ACC112 (cell line): ENCODE measurements at regions not wholly inside any gene's neighbourhood (a gene's known extent, or its start where the extent isn't known, plus 50 kb on each side); places are given as distances from the start of the nearest gene placed in this dataset.
"Not testable (repeated sequence)": the region's sequence is repeated elsewhere in the genome, so short reads cannot be mapped to it uniquely, and the experiment has no call there.

ENCODE experiments used
- H2AFZ ChIP-seq: fragments of 200-600 bp; sonication (generic); one replicate; pipeline ENCODE4 v1.6.0; 2017; ENCODE audit warnings: antibody characterized with exemption, low read length; ENCODE audit not compliant: unreplicated experiment
- H3K27ac ChIP-seq: fragments of 200-600 bp; sonication (generic); 2 replicates; pipeline ENCODE4 v1.5.1; 2014; ENCODE audit warnings: low read depth, mild to moderate bottlenecking, antibody characterized with exemption, low read length, moderate library complexity
- H3K27me3 ChIP-seq: fragments of 200-600 bp; sonication (generic); 2 replicates; pipeline ENCODE4 v1.6.1; 2014; ENCODE audit warnings: mild to moderate bottlenecking, antibody characterized with exemption, low read length, moderate library complexity, mixed read lengths; ENCODE audit not compliant: insufficient read depth
- H3K36me3 ChIP-seq: fragments of 200-600 bp; sonication (generic); 2 replicates; pipeline ENCODE4 v1.6.1; 2016; ENCODE audit warnings: mild to moderate bottlenecking, antibody characterized with exemption, low read length, moderate library complexity, mixed read lengths; ENCODE audit not compliant: insufficient read depth
- H3K4me1 ChIP-seq: fragments of 200-600 bp; sonication (generic); one replicate; pipeline ENCODE4 v1.6.1; 2016; ENCODE audit warnings: low read length, mixed read lengths; ENCODE audit not compliant: insufficient read depth, unreplicated experiment, control insufficient read depth
- H3K4me3 ChIP-seq: fragments of 200-600 bp; sonication (generic); 2 replicates; pipeline ENCODE4 v1.5.1; 2014; ENCODE audit warnings: mild to moderate bottlenecking, low read depth, low read length
- H3K79me2 ChIP-seq: fragments of 200-600 bp; sonication (generic); one replicate; pipeline ENCODE4 v1.6.0; 2016; ENCODE audit warnings: low read length; ENCODE audit not compliant: control insufficient read depth, unreplicated experiment, insufficient read depth

DNA sequence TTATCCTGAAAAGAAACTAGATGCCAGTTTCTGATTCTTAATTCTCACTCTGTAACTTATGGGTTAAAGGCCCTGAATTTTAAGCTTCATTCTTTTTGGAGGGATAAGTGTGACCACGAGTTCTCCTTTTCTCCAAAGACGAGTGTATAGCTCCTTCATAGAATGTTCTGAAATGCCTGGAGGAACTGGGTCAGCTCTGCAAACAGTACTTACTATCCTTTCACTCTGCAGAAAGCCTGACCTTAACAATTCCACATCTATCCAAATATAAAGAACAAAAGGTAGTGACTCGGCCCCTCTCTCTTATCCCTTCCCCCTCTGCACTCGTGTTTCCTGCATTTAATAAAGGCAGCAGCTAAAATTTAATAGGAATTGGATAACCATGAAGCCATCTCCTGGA is 150.5 kb downstream of the LYPLAL1 start:
- Histone ChIP-seq H3K79me2 (no peaks in the 10 kb centered on the region), H3K36me3 (no peaks in the 10 kb centered on the region)

DNA sequence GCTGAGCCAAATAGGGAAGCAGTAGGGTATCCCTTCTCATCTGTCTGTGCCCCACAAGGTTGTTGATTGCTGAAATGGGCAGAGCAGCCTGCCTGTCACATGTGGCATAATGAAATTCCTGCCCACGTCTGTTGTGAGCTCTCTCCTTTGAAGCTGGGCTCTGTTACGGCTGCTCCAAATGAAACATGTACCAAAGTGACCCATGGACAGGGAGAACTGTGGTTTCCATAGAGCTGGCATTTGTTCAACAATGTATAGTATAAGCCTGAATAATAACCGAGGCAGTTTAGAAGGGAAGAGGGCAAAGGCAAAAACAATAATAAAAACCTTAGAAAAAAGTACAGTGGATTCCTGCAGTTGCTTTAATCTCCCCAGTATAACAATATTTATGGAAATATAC is 149.7 kb downstream of the LYPLAL1 start:
- Histone ChIP-seq H3K4me1 (peaks cover 33% of the 10 kb centered on the region), H3K27ac (no peak overlapping the region), H3K79me2 (no peaks in the 10 kb centered on the region), H2AFZ (no peak overlapping the region), H3K27me3 (no peaks in the 10 kb centered on the region), H3K4me3 (no peak overlapping the region), H3K36me3 (no peaks in the 10 kb centered on the region)

More for the DNA sequence above, 150.5 kb downstream of the LYPLAL1 start:
- H2AFZ ChIP-seq, result no peak overlapping the region
- H3K27me3 ChIP-seq, result no peaks in the 10 kb centered on the region
- H3K4me1 ChIP-seq, result peaks cover 33% of the 10 kb centered on the region
- peak overlapping the region; percentile 88 for H3K27ac ChIP-seq
- no peak overlapping the region for H3K4me3 ChIP-seq

DNA sequence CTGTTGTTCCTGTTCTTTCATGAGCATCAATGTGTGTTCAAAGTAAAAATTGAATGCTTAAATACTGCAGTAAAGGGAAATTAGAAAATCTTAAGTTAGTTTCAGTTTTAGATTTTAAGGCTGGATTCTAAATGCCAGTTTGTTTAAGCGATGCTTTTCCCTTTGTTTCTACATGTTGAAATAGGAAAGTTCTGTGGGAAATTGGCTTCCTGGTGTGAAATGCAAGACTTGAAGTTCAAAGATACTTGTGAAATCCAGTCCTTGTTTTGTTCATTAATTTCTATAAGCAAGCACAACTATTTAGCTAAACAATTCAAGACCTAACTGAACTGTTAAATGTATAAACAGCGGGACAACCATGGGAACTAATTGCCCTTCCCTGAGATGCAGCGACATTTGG is 149.1 kb downstream of the LYPLAL1 start:
- no peak overlapping the region for H2AFZ ChIP-seq
- H3K36me3 ChIP-seq, result no peaks in the 10 kb centered on the region
- no peaks in the 10 kb centered on the region for H3K27me3 ChIP-seq
- H3K79me2 ChIP-seq, result no peaks in the 10 kb centered on the region
- no peak overlapping the region for H3K27ac ChIP-seq
- H3K4me3 ChIP-seq, result no peak overlapping the region
- peaks cover 33% of the 10 kb centered on the region for H3K4me1 ChIP-seq

DNA sequence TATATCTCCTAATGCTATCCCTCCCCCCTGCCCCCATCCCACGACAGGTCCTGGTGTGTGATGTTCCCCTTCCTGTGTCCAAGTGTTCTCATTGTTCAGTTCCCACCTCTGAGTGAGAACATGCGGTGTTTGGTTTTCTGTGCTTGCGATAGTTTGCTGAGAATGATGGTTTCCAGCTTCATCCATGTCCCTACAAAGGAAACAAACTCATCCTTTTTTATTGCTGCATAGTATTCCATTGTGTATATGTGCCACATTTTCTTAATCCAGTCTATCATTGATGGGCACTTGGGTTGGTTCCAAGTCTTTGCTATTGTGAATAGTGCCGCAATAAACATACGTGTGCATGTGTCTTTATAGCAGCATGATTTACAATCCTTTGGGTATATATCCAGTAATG is 146.9 kb downstream of the LYPLAL1 start:
- not testable (repeated sequence) for H3K27me3 ChIP-seq, H2AFZ ChIP-seq, H3K4me3 ChIP-seq, H3K36me3 ChIP-seq, H3K79me2 ChIP-seq, H3K27ac ChIP-seq
- peaks cover 29% of the 10 kb centered on the region for H3K4me1 ChIP-seq

- H3K27me3 ChIP-seq, result no peaks in the 10 kb centered on the region
- H2AFZ ChIP-seq, result no peak overlapping the region
- no peak overlapping the region for H3K27ac ChIP-seq
- H3K4me3 ChIP-seq, result no peak overlapping the region
- peaks cover 12% of the 10 kb centered on the region for H3K36me3 ChIP-seq
- peaks cover 13% of the 10 kb centered on the region for H3K4me1 ChIP-seq
- H3K79me2 ChIP-seq, result no peaks in the 10 kb centered on the region
Measured at GRCh38 chr1:219318826-219319225, 145.1 kb downstream of the LYPLAL1 start.

GRCh38 chr1:219317762-219318353 is 144.2 kb downstream of the LYPLAL1 start:
- Histone ChIP-seq H3K36me3 (peaks cover 12% of the 10 kb centered on the region), H3K27ac (no peak overlapping the region), H3K79me2 (no peaks in the 10 kb centered on the region), H3K27me3 (no peaks in the 10 kb centered on the region), H2AFZ (no peak overlapping the region), H3K4me1 (peaks cover 5% of the 10 kb centered on the region), H3K4me3 (no peak overlapping the region)

GRCh38 chr1:219316066-219316465 is 142.4 kb downstream of the LYPLAL1 start:
- Histone ChIP-seq H3K27ac (no peak overlapping the region), H3K79me2 (no peaks in the 10 kb centered on the region), H3K4me3 (no peak overlapping the region), H3K4me1 (peaks cover 9% of the 10 kb centered on the region), H2AFZ (no peak overlapping the region), H3K27me3 (no peaks in the 10 kb centered on the region), H3K36me3 (peaks cover 12% of the 10 kb centered on the region)

- Histone ChIP-seq H3K4me3 (no peak overlapping the region), H2AFZ (no peak overlapping the region), H3K4me1 (peaks cover 15% of the 10 kb centered on the region), H3K79me2 (no peaks in the 10 kb centered on the region), H3K27ac (no peak overlapping the region), H3K36me3 (peaks cover 12% of the 10 kb centered on the region), H3K27me3 (no peaks in the 10 kb centered on the region)
Measured at GRCh38 chr1:219313961-219314360, 140.3 kb downstream of the LYPLAL1 start.

- H3K27ac ChIP-seq, result peak overlapping the region; percentile 58
- H2AFZ ChIP-seq, result no peak overlapping the region
- peaks cover 15% of the 10 kb centered on the region for H3K4me1 ChIP-seq
- peaks cover 12% of the 10 kb centered on the region for H3K36me3 ChIP-seq
- H3K4me3 ChIP-seq, result no peak overlapping the region
- no peaks in the 10 kb centered on the region for H3K79me2 ChIP-seq
- H3K27me3 ChIP-seq, result no peaks in the 10 kb centered on the region
Measured at GRCh38 chr1:219312967-219313366, 139.3 kb downstream of the LYPLAL1 start.

DNA sequence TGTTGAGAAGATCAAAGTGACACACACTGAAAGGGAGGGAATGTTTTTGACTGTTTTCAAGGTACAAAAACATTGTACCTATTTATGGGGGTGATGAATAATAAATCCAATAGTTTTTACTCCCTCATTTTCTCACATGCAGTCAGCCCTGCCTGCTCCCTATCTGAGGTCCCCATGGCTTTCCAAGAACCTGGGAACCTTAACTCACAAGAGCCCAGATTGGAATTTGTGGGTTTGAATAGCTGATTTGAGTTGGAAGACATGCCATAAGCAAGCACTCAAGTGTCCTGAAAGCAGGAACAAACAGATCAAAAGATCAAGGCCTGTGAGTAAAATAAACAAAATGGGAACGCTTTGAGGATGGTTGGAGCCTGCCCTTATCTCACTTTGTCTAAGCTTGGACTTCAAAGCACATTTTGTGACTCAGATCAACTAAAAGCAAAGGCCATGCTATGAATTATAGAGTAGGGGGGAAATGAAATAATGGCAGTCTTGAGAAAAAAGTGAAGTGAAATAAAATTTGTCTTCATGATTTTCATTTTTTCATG is 136.6 kb downstream of the LYPLAL1 start:
- no peaks in the 10 kb centered on the region for H3K27me3 ChIP-seq
- H3K4me3 ChIP-seq, result no peak overlapping the region
- H3K36me3 ChIP-seq, result peaks cover 2% of the 10 kb centered on the region
- H3K27ac ChIP-seq, result no peak overlapping the region; the same call in 1 of the 2 replicates
- no peaks in the 10 kb centered on the region for H3K79me2 ChIP-seq
- no peak overlapping the region for H2AFZ ChIP-seq
- peaks cover 15% of the 10 kb centered on the region for H3K4me1 ChIP-seq

GRCh38 chr1:219308367-219308766 is 134.7 kb downstream of the LYPLAL1 start:
- H3K36me3 ChIP-seq, result no peaks in the 10 kb centered on the region; the same call in 1 of the 2 replicates
- H3K4me1 ChIP-seq, result peaks cover 32% of the 10 kb centered on the region
- H3K79me2 ChIP-seq, result no peaks in the 10 kb centered on the region
- no peak overlapping the region for H3K27ac ChIP-seq
- no peak overlapping the region for H3K4me3 ChIP-seq
- H2AFZ ChIP-seq, result no peak overlapping the region
- no peaks in the 10 kb centered on the region for H3K27me3 ChIP-seq
